Endothelial cell of umbilical vein (primary cell): ENCODE measurements at regions not wholly inside any gene's neighbourhood (a gene's known extent, or its start where the extent isn't known, plus 50 kb on each side); places are given as distances from the start of the nearest gene placed in this dataset.

ENCODE experiments used
- BruUV-seq: library from RNA; stranded (reverse); fragments of 400-500 nt; replicated peaks from 2 replicates; lab custom pipeline; 2021; lab: Mats Ljungman, UMichigan
- CTCF ChIA-PET: fragments of 300-600, 350-600 bp; sonication (Branson Sonifier 250); formaldehyde crosslinking; loops from one replicate; lab custom pipeline; 2021; ENCODE audit warnings: antibody characterized with exemption, inconsistent platforms; lab: Charles Lee
- POLR2A ChIA-PET: fragments of 300-600, 350-600 bp; sonication (Branson Sonifier 250); formaldehyde crosslinking; loops from one replicate; lab custom pipeline; 2021; ENCODE audit warnings: antibody characterized with exemption, inconsistent platforms; lab: Charles Lee
- DNase-seq: peaks from one replicate; pipeline ENCODE4 v3.0.0-alpha.2; 2011; ENCODE audit warnings: low read depth, low spot score
- FAIRE-seq: peaks from 2 replicates; lab custom pipeline; 2011; peaks lifted over from hg19 to GRCh38; lab: Jason Lieb, UNC
- H2AFZ ChIP-seq: 2 replicates; pipeline ENCODE4 v1.6.0; 2012; ENCODE audit warnings: low read depth, low read length, control low read depth, inconsistent platforms
- H3K27ac ChIP-seq: 2 replicates; pipeline ENCODE4 v1.5.1; 2011; ENCODE audit warnings: low read depth, mild to moderate bottlenecking, control low read depth, low read length, moderate library complexity; ENCODE audit not compliant: insufficient read depth
- H3K27me3 ChIP-seq, 2 experiments: 2 replicates each; pipeline versions ENCODE4 v1.6.0 to v1.6.1; 2011; ENCODE audit warnings: low read length in 2 of 2, mixed read lengths in 1 of 2; ENCODE audit not compliant: control insufficient read depth in 2 of 2, insufficient read depth in 2 of 2
- H3K36me3 ChIP-seq, 2 experiments: 2 replicates in 1 of 2; 3 replicates in 1 of 2; pipeline ENCODE4 v1.5.1; 2011; ENCODE audit warnings: low read length in 2 of 2, mild to moderate bottlenecking in 1 of 2, moderate library complexity in 1 of 2; ENCODE audit not compliant: control insufficient read depth in 2 of 2, insufficient read depth in 2 of 2; ENCODE audit errors: extremely low read depth in 1 of 2
- H3K4me1 ChIP-seq: 3 replicates; pipeline ENCODE4 v1.5.1; 2011; ENCODE audit warnings: mild to moderate bottlenecking, low read length; ENCODE audit not compliant: control insufficient read depth, insufficient read depth; ENCODE audit errors: extremely low read depth
- H3K4me2 ChIP-seq: 2 replicates; pipeline ENCODE4 v1.6.1; 2011; ENCODE audit warnings: low read length, control low read depth, mixed read lengths; ENCODE audit not compliant: insufficient read depth
- H3K4me3 ChIP-seq, 3 experiments: fragments of 200-600 bp in 1 of 3; sonication (generic), shearing (Covaris generic) in 1 of 3; replicated peaks in 1 of 3; 2 replicates each; pipeline ENCODE4 v1.5.1; 2011 to 2016; ENCODE audit warnings: control low read depth in 3 of 3, low read length in 3 of 3, mild to moderate bottlenecking in 2 of 3, inconsistent platforms in 1 of 3, low read depth in 1 of 3, moderate library complexity in 1 of 3; ENCODE audit not compliant: insufficient read depth in 1 of 3
- H3K79me2 ChIP-seq: 2 replicates; pipeline ENCODE4 v1.6.0; 2012; ENCODE audit warnings: low read length, inconsistent platforms; ENCODE audit not compliant: control insufficient read depth, insufficient read depth
- H3K9ac ChIP-seq: replicated peaks from 2 replicates; pipeline ENCODE3; 2011; ENCODE audit warnings: low read length, control low read depth; ENCODE audit not compliant: insufficient read depth; ENCODE audit errors: extremely low read depth
- H3K9me1 ChIP-seq: replicated peaks from 3 replicates; pipeline ENCODE4 v1.6.0; 2011; ENCODE audit warnings: mild to moderate bottlenecking, low read length; ENCODE audit not compliant: control insufficient read depth, insufficient read depth; ENCODE audit errors: extremely low read depth
- H3K9me3 ChIP-seq: replicated peaks from 2 replicates; pipeline ENCODE4 v1.5.1; 2012; ENCODE audit warnings: low read length, inconsistent platforms; ENCODE audit not compliant: control insufficient read depth, insufficient read depth
- H4K20me1 ChIP-seq: replicated peaks from 2 replicates; pipeline ENCODE3; 2011; ENCODE audit warnings: mild to moderate bottlenecking, low read length; ENCODE audit not compliant: control insufficient read depth, insufficient read depth; ENCODE audit errors: extremely low read depth
- EZH2 ChIP-seq: IDR thresholded peaks from 2 replicates; pipeline ENCODE4 v1.6.1; 2012; ENCODE audit warnings: borderline replicate concordance, low read depth, mild to moderate bottlenecking, moderate library complexity, low read length, inconsistent platforms; ENCODE audit not compliant: severe bottlenecking
- FOS ChIP-seq: IDR thresholded peaks from 2 replicates; pipeline ENCODE4 v1.6.1; 2011; ENCODE audit warnings: mild to moderate bottlenecking, low read length, moderate library complexity, borderline replicate concordance; ENCODE audit not compliant: insufficient read depth
- GATA2 ChIP-seq: IDR thresholded peaks from 2 replicates; pipeline ENCODE4 v1.7.0; 2011; ENCODE audit warnings: low read depth, mild to moderate bottlenecking, moderate library complexity, mixed read lengths, low read length; ENCODE audit not compliant: insufficient read length, insufficient read depth
- JUN ChIP-seq: IDR thresholded peaks from 2 replicates; pipeline ENCODE4 v1.6.1; 2011; ENCODE audit warnings: borderline replicate concordance, low read depth; ENCODE audit not compliant: insufficient read length, insufficient read depth
- MYC ChIP-seq: IDR thresholded peaks from one replicate; pipeline ENCODE4 v1.6.1; 2011; ENCODE audit warnings: mild to moderate bottlenecking, low read depth, low read length
- POLR2A ChIP-seq: IDR thresholded peaks from 2 replicates; pipeline ENCODE4 v1.6.1; 2012; ENCODE audit warnings: low read depth, mild to moderate bottlenecking, control low read depth, low read length
- POLR2AphosphoS5 ChIP-seq: IDR thresholded peaks from 2 replicates; pipeline ENCODE4 v1.6.1; 2012; ENCODE audit warnings: low read depth, mild to moderate bottlenecking, control low read depth, low read length, moderate library complexity; ENCODE audit not compliant: insufficient read depth
- dilution Hi-C: fragments of 300-500 bp; cut with MboI; formaldehyde crosslinking; loops from one replicate; pipeline ENCODE4 v1.15.0; 2019; ENCODE audit warnings: low sequenced_read_pairs; ENCODE audit not compliant: extremely low pct_ligation_motif_present
- intact Hi-C: fragments of 100-400 bp; cut with micrococcal nuclease; formaldehyde crosslinking; loops from one replicate; pipeline ENCODE4 v1.10.0; 2022
- TF ChIP-seq, protein P1 (sequence below), 2 donors: IDR thresholded peaks; 1 replicate in 1 of 2; 2 replicates in 1 of 2; pipeline ENCODE4 v1.5.1; 2011; ENCODE audit warnings: low read length in 2 of 2, mild to moderate bottlenecking in 2 of 2, moderate library complexity in 2 of 2, control low read depth in 1 of 2, inconsistent platforms in 1 of 2, low read depth in 1 of 2; ENCODE audit not compliant: insufficient read depth in 1 of 2; ENCODE audit errors: extremely low read depth in 1 of 2
- TF ChIP-seq, protein P2 (sequence below): IDR thresholded peaks from 2 replicates; pipeline ENCODE4 v1.6.1; 2011; ENCODE audit not compliant: insufficient read depth, insufficient read length

DNA sequence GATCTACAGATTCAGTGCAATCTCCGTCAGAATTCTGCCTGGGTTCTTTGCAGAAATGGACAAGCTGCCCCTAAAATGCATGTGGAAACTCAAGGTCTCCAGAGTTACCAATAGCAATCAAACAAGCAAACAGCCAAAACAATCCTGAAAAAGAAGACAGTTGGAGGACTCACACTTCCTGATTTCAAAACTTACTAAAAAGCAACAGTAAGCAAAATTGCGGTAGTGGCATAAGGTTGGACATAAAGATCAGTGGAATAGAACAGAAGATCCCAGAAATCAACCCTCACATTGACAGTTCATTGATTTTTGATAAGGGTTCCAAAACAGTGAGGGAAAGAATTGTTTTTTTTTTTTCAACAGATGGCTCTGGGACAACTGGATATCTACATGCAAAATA is 59.7 kb downstream of the NPPC start:
- no peaks in the 10 kb centered on the region for H3K9me3 ChIP-seq
- no peak for FAIRE-seq
- H2AFZ ChIP-seq = no peak overlapping the region
- dilution Hi-C loops (no loop called here), intact Hi-C loops (no loop called here)
- H3K4me3 ChIP-seq = no peak overlapping the region
- H4K20me1 ChIP-seq = no peaks in the 10 kb centered on the region
- POLR2A ChIA-PET = no interaction called here
- H3K4me1 ChIP-seq = no peaks in the 10 kb centered on the region
- H3K27me3 ChIP-seq = no peaks in the 10 kb centered on the region
- H3K36me3 ChIP-seq = no peaks in the 10 kb centered on the region
- H3K9ac ChIP-seq = no peak overlapping the region
- TF ChIP-seq GATA2 (no peak), JUN (no peak), FOS (no peak), POLR2AphosphoS5 (no peak), EZH2 (no peak), POLR2A (no peak), MYC (no peak)
- TF ChIP-seq, protein P1, sequence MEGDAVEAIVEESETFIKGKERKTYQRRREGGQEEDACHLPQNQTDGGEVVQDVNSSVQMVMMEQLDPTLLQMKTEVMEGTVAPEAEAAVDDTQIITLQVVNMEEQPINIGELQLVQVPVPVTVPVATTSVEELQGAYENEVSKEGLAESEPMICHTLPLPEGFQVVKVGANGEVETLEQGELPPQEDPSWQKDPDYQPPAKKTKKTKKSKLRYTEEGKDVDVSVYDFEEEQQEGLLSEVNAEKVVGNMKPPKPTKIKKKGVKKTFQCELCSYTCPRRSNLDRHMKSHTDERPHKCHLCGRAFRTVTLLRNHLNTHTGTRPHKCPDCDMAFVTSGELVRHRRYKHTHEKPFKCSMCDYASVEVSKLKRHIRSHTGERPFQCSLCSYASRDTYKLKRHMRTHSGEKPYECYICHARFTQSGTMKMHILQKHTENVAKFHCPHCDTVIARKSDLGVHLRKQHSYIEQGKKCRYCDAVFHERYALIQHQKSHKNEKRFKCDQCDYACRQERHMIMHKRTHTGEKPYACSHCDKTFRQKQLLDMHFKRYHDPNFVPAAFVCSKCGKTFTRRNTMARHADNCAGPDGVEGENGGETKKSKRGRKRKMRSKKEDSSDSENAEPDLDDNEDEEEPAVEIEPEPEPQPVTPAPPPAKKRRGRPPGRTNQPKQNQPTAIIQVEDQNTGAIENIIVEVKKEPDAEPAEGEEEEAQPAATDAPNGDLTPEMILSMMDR (IDR thresholded peaks at IDR 0.05; ENCODE audit: extremely low read depth in 1 of 2, insufficient read depth in 1 of 2, low read depth in 1 of 2, low read length in 2 of 2) = no peak
- TF ChIP-seq, protein P2, sequence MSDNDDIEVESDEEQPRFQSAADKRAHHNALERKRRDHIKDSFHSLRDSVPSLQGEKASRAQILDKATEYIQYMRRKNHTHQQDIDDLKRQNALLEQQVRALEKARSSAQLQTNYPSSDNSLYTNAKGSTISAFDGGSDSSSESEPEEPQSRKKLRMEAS = no peak
- H3K79me2 ChIP-seq = no peaks in the 10 kb centered on the region
- BruUV-seq = no TSS peak
- CTCF ChIA-PET = no interaction called here
- H3K9me1 ChIP-seq = no peaks in the 10 kb centered on the region
- no peak overlapping the region for H3K4me2 ChIP-seq
- H3K27ac ChIP-seq = no peak overlapping the region
- no peak for DNase-seq
